ENCODE measurements at regions not wholly inside any gene's neighbourhood (a gene's known extent, or its start where the extent isn't known, plus 50 kb on each side); places are given as distances from the start of the nearest gene placed in this dataset.
"Not testable (repeated sequence)": the region's sequence is repeated elsewhere in the genome, so short reads cannot be mapped to it uniquely, and the experiment has no call there.

DNA sequence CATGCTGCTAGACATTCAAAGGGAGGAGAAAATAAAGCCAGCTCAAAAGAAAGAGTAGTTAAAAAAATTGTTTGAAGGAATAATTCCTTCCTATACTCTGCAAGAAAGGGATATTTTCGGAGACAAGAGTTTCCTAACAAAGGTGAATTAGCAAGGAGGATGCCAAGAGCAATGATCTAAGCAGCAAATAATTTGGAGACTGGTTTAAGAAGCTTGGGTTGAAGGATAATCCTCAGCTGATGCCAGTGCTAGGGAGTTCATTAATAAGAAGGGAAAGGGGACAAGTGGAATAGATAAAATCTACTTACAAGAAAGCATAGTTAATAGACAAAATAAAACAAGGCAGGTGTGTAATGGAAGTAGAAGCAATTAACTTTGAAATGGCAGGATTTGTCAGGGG is 372.3 kb downstream of the NDFIP2 start:
- no peak for TF ChIP-seq CTCF (IDR thresholded peaks at IDR 0.05; ENCODE audit: low read depth, low read length)
- H3K27me3 ChIP-seq (ENCODE audit: control insufficient read depth, insufficient read depth, low read length), result no peaks in the 10 kb centered on the region
- POLR2A ChIA-PET, result no interaction called here
- no peak overlapping the region for H3K27ac ChIP-seq (ENCODE audit: low read depth, low read length)
- DNase-seq (ENCODE audit: low read depth, low spot score), result no peak
- no peak overlapping the region for H3K4me3 ChIP-seq (ENCODE audit: low read depth, low read length)
- H3K9me3 ChIP-seq (ENCODE audit: control insufficient read depth, insufficient read depth, low read length), result no peaks in the 10 kb centered on the region
- CTCF ChIA-PET, result no interaction called here

- no peak overlapping the region for H3K27ac ChIP-seq (ENCODE audit: low read depth, low read length)
- H3K9me3 ChIP-seq (ENCODE audit: control insufficient read depth, insufficient read depth, low read length), result no peaks in the 10 kb centered on the region
- DNase-seq (ENCODE audit: low read depth, low spot score), result no peak
- TF ChIP-seq CTCF (IDR thresholded peaks at IDR 0.05; ENCODE audit: low read depth, low read length), result no peak
- no peaks in the 10 kb centered on the region for H3K27me3 ChIP-seq (ENCODE audit: control insufficient read depth, insufficient read depth, low read length)
- H3K4me3 ChIP-seq (ENCODE audit: low read depth, low read length), result no peak overlapping the region
- ChIA-PET CTCF (no interaction called here), POLR2A (interaction anchor here (0.6 kb wide), 1 partner anchor 671 kb away, joined by 3 read pairs; no protein-coding TSS in a partner anchor)
These were observed 370.4 kb downstream of the NDFIP2 start for GRCh38 chr13:79851318-79851717.

GRCh38 chr13:79847882-79848592 is 367.1 kb downstream of the NDFIP2 start:
- no peak for DNase-seq (ENCODE audit: low read depth, low spot score)
- CTCF ChIA-PET, result no interaction called here
- POLR2A ChIA-PET, result no interaction called here
- H3K4me3 ChIP-seq (ENCODE audit: low read depth, low read length), result no peak overlapping the region
- H3K27me3 ChIP-seq (ENCODE audit: control insufficient read depth, insufficient read depth, low read length), result no peaks in the 10 kb centered on the region
- TF ChIP-seq CTCF (IDR thresholded peaks at IDR 0.05; ENCODE audit: low read depth, low read length), result no peak
- H3K9me3 ChIP-seq (ENCODE audit: control insufficient read depth, insufficient read depth, low read length), result no peaks in the 10 kb centered on the region
- H3K27ac ChIP-seq (ENCODE audit: low read depth, low read length), result no peak overlapping the region

DNA sequence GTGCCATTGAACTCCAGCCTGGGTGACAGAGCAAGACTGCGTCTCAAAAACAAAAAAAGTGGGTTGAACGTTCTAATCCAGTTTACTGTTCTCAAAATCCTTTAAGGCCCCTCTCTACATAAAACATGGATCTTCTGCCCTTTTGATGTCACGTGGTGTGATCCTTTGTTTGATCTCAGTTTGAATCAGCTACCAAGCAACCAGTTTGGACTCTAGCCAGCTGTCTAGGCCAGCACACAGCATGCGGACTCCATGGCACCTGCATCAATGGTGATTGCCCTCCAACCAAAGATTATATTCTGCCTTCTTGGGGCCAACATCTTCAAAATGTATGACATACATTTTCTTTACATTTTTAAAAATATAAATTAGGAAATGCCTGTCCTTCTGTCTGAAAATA is 365.4 kb downstream of the NDFIP2 start:
- H3K9me3 ChIP-seq (ENCODE audit: control insufficient read depth, insufficient read depth, low read length), result no peaks in the 10 kb centered on the region
- TF ChIP-seq CTCF (IDR thresholded peaks at IDR 0.05; ENCODE audit: low read depth, low read length), result no peak

DNA sequence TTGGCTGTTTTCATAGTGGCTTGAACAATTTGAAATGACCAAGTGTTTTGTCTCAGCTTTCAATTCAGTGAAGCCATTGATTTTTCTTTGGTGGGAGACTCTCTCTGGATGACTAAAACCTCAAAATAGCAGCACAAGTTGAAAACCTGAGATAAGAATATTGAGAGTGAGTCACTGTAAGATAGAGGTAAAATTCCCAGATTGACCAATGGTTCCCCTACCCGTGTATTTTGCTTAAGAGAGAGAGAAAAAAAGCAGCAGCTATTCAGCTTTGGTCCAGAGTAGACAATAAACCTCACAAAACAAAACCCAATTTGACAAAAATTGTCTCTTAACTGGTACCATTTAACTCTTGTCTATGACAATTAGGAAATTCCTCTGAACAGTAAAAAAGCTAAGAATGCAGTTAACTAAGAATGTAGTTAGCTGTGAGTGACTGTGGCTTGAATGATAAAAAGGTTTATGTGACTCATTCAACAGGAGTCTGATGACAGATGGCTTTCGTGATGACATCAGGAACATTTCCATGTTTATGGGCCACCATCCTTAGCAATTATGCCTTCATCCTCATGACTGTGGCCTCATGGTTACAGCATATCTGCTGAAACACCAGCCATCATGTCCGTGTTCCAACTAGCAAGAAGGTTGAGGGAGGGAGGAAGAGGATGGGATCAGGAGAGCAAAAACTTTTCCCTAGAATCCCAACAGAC is 356.9 kb downstream of the NDFIP2 start:
- CTCF ChIA-PET, result no interaction called here
- no peak overlapping the region for H3K27ac ChIP-seq (ENCODE audit: low read depth, low read length)
- no peak overlapping the region for H3K4me3 ChIP-seq (ENCODE audit: low read depth, low read length)
- POLR2A ChIA-PET, result no interaction called here
- H3K27me3 ChIP-seq (ENCODE audit: control insufficient read depth, insufficient read depth, low read length), result no peaks in the 10 kb centered on the region
- H3K9me3 ChIP-seq (ENCODE audit: control insufficient read depth, insufficient read depth, low read length), result peaks cover 6% of the 10 kb centered on the region; the same call in 1 of the 2 replicates
- TF ChIP-seq CTCF (IDR thresholded peaks at IDR 0.05; ENCODE audit: low read depth, low read length), result no peak
- DNase-seq (ENCODE audit: low read depth, low spot score), result no peak

More for the DNA sequence above, 365.4 kb downstream of the NDFIP2 start:
- Histone ChIP-seq H3K4me3 (ENCODE audit: low read depth, low read length) (no peak overlapping the region), H3K27me3 (ENCODE audit: control insufficient read depth, insufficient read depth, low read length) (no peaks in the 10 kb centered on the region), H3K27ac (ENCODE audit: low read depth, low read length) (no peak overlapping the region)
- POLR2A ChIA-PET, result no interaction called here
- DNase-seq (ENCODE audit: low read depth, low spot score), result no peak
- CTCF ChIA-PET, result no interaction called here

DNA sequence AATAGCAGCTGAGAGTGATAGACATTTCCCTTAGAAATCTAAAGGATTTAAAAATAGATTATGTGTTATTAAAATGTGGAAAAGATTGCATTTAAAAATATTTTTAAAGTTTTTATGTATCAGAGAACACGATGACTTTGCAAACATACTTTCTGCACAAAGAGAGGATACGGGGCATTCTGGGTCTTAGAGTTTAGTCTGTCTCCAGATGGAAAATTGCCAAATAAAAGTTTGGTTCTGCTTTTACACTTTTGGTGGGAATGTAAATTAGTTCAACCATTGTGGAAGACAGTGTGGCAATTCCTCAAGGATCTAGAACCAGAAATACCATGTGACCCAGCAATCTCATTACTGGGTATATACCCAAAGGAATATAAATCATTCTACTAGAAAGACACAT is 355.2 kb downstream of the NDFIP2 start:
- POLR2A ChIA-PET, result not testable (repeated sequence)

More for the DNA sequence above, 355.2 kb downstream of the NDFIP2 start:
- H3K4me3 ChIP-seq (ENCODE audit: low read depth, low read length); CTCF ChIA-PET; H3K9me3 ChIP-seq (ENCODE audit: control insufficient read depth, insufficient read depth, low read length); H3K27ac ChIP-seq (ENCODE audit: low read depth, low read length); DNase-seq (ENCODE audit: low read depth, low spot score); H3K27me3 ChIP-seq (ENCODE audit: control insufficient read depth, insufficient read depth, low read length): not testable (repeated sequence)

Data from AG04450 (cell line).